ENCODE measurements at regions not wholly inside any gene's neighbourhood (a gene's known extent, or its start where the extent isn't known, plus 50 kb on each side); places are given as distances from the start of the nearest gene placed in this dataset.

- DNase-seq = peak in 1 of 2 donors; percentile 59
These were observed 103.2 kb upstream of the RIPOR2 start for GRCh38 chr6:25038999-25039398.

DNA sequence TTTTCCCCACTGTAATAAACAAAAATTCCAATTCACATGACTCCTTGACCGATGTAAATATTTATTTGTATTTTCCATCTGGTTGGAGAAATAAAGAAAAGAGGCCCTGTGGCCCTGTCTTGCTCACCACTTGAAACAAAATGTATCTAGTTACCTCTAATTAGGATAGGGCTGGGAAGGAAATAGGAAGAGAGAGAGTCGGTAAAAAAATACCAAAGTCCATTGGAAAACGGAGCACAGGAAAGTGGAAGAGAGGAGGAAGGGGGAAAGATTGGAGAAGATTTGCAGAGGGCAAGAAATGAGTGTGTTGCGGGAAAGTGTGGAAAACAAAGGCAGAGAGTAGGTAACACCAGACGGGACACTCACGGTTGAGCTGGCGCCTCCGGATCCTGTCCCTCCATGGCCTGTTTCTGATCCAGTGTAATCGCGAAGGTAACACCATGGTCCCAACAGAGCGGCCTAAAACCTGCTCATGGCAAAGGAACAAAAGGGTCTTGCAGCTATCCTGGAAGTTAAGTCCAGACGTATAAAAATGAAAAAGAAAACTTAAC is 105.8 kb upstream of the RIPOR2 start:
- no peak for DNase-seq

- DNase-seq = peak; percentile 49 to 73
These were observed 106.3 kb upstream of the RIPOR2 start for GRCh38 chr6:25042036-25042521.

DNA sequence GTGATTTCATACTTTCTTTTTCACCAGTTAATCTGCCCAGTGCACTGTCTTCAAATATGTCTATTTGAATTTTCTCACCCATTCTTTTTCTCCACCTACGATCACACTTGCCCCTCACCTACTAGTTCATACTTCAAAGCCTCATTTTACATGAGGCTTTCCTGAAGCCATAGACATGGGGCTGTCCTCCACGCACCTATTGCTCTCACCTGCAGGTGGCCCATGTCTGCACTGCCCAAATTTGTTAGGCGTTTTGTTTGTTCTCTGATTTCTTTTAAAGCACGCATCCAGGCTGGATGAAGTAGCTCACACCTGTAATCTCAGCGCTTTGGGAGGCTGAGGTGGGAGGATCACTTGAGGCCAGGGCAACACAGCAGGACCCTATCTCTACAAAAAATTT is 106.8 kb upstream of the RIPOR2 start:
- DNase-seq = peak; percentile 45 to 69

DNA sequence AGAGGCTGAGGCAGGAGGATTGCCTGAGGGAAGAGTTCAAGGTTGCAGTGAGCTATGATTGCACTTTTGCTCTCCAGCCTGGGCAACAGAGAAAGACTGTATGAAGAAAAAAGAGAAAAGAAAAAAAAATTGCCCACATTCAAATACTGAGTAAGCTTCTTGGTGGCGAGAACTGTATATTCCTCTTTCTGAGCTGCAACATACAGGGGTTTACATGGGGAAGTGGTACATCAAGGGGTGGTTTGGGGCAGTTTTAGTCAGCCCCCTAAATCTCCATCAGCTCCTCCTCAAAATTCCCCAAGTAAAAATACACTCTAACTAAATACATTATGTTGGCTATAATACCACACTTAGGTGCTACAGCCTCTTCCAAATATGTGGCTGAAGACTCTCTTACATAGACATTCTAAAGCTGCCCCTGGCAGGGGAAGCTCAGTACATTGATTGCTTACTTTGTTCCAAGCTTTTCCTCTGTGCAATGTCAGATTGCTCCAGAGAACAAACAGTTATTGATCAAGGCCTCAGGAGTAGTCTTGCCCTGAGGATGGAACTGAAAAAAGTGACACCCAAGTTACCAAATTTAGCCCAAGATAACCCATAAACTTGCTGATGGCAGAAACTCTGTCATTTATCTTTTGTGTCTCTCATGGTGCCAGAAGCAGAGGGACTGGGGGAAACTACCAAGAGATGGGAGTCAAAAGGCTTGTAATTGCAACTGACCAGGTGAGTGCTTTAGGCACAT is 107.4 kb upstream of the RIPOR2 start:
- DNase-seq = no peak

DNA sequence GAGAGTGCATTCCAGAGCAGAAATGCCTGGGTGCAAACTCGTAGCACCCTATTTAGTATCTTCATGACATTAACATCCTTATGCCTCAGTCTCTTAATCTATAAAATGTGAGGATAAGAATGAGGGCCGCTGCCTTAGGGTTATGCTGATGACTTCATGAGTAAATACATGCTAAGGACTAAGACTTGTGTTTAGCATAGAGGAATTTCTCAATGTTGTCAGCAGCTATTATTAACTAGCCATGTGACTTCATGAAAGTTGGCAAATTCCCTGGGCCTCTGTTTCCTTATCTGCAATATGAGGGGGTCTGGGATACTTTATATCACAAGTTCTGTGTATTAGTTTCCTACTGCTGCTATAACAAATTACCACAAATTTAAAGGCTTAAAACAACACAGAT is 108.1 kb upstream of the RIPOR2 start:
- DNase-seq = no peak

GRCh38 chr6:25046942-25047341 is 111.2 kb upstream of the RIPOR2 start:
- no peak for DNase-seq

- peak; percentile 54 to 75 for DNase-seq
These were observed 114.6 kb upstream of the RIPOR2 start for GRCh38 chr6:25050356-25050755.

DNA sequence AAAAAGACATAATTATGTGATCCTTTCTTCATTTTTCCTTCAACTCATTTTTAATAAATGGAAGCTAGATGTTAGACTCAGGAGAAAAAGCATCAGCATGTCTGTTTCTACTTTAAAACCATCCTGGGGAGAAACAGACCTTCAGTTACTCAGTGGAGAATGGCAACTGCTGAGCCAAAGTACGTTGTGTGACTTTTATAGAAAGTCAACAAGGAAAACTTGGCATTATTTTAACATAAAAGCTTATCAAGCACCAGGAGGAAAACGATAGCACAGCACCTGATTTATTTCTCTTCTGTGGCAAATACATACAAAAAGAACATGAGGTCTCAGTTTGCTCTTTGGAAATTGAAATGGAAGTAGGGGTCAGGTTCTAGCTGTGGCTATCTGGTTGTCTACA is 115.3 kb upstream of the RIPOR2 start:
- no peak for DNase-seq

- no peak for DNase-seq
These were observed 116.4 kb upstream of the RIPOR2 start for GRCh38 chr6:25052181-25052580.

- peak; percentile 39 to 59 for DNase-seq
These were observed 118.2 kb upstream of the RIPOR2 start for GRCh38 chr6:25053875-25054371.

DNA sequence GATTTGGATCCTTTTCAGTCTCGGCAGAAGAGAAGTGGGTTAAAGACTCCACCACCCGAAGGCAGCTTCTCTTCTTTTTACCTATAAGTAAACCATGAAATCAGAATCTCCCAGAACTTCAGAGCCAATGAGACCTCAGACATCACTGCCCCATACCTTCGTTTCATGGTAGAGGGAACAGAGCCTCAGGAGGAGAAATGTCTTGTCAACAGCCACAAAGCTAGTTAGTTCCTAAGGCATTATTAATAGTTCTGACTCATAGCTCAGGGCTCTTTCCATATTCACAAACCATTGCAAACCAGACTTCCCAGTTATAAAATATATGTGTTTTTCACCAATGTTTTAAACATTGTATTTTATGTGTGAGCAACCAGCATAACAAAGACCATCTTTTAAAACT is 118.7 kb upstream of the RIPOR2 start:
- no peak for DNase-seq

GRCh38 chr6:25056130-25056529 is 120.4 kb upstream of the RIPOR2 start:
- DNase-seq = peak; percentile 82 to 90

GRCh38 chr6:25057111-25057905 is 121.5 kb upstream of the RIPOR2 start:
- no peak for DNase-seq

DNA sequence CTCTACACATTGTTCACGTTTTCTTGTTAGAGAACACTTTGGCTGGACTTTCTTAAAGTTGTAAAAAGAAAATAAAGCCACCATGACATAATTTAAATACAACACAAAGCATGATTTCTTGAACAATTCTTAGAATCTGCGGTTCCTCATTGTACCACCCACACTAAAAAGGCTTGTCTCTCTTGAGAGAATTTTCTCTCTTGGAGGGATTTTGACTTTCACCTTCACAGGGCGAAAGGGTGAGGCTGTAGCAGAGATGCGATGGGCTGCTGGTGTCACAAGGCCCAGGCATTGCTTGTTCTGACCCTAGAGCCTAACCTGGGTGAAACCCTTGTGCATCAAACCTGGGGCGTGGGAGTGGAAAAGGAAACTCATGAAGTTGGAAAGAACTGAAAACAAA is 122.7 kb upstream of the RIPOR2 start:
- no peak for DNase-seq

- no peak for DNase-seq
These were observed 123.2 kb upstream of the RIPOR2 start for GRCh38 chr6:25058941-25059340.

DNA sequence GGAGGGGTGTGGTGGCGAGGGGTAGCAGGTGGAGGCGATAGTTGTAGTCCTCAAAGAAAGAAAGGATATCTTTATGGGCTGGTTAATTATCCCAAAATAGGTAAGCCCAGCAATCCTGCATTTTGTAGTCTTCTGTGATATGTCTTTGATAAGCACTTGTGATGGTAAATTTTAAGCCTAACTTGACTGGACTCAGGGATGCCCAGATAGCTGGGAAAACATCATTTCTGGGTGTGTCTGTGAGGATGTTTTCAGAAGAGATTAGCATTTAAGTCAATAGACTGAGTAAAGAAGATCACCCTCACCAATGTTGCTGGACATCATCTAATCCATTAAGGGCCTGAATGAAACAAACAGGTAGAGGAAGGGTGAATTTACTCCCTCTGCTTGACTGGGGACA is 124.8 kb upstream of the RIPOR2 start:
- DNase-seq = no peak

GRCh38 chr6:25061289-25061936 is 125.7 kb upstream of the RIPOR2 start:
- no peak for DNase-seq

DNA sequence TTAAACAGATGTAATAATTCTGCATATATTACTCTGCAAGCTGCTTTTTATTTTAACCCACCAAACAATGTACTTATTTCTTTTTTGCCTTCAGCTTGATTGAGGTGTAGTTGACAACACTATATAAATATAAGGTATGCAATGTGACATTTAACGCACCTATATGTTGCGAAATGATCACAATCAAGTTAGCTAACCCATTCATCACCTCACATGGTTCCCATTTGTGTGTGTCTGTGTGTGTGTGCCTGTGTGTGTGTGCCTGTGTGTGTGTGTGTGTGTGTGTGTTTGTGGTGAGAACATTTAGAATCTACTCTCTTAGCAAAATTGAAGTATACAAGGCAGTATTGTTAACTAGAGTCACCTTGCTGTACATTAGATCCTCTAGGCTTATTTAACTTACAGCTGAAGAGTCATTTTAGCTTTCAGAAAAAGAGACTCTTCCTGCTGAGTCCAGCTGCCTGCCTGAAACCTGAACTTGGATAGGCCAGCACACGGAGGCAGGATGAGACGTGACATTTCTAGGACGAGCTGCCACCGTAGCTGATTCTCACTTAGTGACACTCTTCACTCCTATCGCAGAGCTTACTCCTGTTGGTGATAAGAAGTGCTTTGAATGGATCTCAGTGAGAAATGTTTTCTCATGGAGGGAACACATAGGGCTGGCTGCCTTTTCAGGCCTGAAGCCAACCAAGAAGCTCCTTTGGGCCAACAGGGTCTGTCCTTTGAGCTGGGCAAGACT is 126.5 kb upstream of the RIPOR2 start:
- no peak for DNase-seq

GRCh38 chr6:25064006-25064405 is 128.2 kb upstream of the RIPOR2 start:
- no peak for DNase-seq

DNA sequence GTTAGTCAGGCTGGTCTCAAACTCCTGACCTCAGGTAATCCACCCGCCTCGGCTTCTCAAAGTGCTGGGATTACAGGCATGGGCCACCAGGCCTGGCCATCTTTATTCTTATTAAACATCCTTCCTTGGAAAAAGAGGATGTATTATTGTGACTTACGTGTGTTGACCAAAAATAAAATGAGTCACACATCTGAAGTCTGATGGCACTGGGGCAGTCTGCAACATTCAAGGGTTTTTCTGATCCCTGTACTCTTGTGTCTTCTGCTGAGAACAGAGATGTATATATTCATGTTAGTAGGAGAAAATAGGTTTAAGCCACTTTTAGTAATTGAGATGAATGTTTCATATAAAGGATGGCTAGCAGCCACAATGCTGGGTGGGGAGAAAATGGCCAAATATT is 129.9 kb upstream of the RIPOR2 start:
- DNase-seq = no peak

DNA sequence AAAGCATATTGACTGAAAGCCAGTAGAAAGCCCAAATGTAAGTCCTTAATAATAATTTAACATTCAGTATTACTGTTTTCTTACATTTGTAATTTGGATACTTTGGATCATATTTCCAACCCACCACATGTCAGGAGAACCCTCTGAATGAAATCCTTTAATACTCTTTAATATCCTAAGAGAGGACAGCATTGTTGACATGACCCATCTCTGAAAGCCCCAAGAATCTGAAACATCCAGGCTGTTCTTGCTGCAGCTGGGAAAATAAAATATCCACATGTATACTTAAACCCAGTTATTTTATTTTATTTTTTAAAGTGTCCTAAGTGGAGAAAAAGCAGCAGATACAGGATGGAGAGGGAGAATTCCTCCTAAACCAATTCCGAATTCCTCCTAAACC is 130.8 kb upstream of the RIPOR2 start:
- no peak for DNase-seq

Measured in CD4-positive, alpha-beta T cell treated with Interferon alpha-2 for 1 hour (primary cell).